SIG-M5 treated with dmso at 0.1 percent for 504 hours (cell line): ENCODE measurements at regions not wholly inside any gene's neighbourhood (a gene's known extent, or its start where the extent isn't known, plus 50 kb on each side); places are given as distances from the start of the nearest gene placed in this dataset.
A peak's percentile ranks its signal among the peaks of the same experiment; 100 is the strongest.

Experiments used
- DNase-seq: peaks from one replicate; lab custom pipeline; 2025; ENCODE audit not compliant: unreplicated experiment; lab: John Stamatoyannopoulos, UW

DNA sequence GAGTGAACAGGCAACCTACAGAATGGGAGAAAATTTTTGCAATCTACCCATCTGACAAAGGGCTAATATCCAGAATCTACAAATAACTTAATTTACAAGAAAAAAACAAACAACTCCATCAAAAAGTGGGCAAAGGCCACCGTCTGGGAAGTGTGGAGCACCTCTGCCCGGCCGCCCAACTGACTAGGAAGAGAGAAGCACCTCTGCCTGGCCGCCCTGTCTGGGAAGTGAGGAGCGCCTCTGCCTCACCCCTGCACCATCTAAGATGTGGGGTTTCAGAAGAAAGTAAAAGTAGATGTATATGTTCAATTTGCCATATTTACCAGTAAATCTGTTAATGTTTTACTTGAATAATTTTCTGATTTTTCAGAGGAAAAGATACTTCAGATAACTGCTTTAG lies 108.1 kb upstream of the TMEM161B start:
- no peak for DNase-seq

DNA sequence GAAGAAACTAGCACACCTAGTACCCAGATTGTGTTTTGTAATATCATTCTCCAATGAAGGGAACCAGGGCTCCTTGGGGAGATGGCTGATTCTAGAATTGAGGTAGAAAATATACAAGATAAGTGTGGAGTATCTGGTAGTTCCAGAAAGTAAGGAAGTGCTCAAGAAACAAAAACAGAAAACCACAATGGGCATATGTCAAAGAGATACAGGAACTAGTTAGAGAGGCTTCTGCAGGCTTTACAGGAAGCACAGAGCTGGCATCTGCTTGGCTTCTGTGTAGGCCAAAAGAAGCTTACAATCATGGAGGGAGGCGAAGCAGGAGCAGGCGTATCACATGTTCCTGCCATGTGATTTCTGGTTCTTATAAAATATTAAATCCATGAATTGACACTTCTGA lies 105.7 kb upstream of the TMEM161B start:
- peak; percentile 14 for DNase-seq

DNA sequence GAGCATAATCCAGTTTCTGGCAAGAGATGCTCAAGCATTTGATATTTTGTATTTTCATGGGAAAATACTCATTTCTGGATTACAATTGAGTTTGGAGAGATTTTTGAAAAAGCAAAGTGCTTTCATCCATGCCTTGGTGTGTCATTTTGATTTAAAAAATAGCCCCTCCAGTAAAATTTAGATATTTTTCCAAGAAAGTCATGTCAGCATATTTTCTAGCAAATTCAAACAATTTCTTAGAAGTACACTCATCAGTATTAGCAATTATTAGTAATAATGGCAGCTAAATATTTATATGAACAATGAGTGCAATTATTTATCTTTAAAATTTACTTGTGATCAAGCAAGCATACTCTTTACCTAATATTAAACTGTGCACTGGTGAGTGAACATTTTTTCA lies 102.2 kb upstream of the TMEM161B start:
- DNase-seq: no peak

DNA sequence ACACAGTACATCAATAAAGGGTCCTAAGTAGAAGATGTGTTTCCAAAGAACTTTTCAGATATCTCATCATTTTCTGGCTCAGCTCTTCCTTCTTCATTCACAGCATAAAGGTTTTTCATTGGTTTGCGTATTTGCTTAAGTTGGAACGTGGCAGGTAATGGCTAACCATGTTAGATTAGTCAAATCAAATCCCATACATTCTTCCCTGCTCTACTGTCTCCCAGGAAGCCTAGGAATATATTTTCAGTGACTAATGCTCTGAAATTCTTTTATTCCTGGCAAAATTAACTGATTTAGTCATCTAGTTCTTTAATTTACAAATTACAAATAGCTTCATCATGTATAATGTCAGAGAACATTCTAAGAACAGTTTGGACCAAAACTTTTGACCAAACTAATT lies 99.6 kb upstream of the TMEM161B start:
- no peak for DNase-seq

DNA sequence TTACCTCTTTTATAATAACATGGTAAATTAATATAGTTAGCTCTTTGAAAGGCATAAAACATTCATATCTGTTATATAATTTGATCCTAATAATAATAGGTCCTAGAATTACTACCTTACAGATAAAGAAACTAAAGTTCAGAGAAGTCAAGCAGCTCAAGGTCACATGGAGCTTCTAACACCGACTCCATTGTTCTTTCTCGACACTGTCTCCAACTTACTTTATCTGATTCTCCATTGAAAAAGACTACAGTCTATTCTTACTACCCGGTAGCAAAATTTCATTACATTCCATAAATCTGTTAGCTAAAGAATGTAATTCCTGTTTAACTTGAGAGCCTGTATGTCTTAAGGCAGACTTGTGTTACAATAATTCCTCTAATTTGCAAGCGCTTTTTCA lies 96.3 kb upstream of the TMEM161B start:
- DNase-seq: no peak

GRCh38 chr5:88355490-88356050 lies 86.9 kb upstream of the TMEM161B start:
- no peak for DNase-seq

- no peak for DNase-seq
Observed at GRCh38 chr5:88325868-88326267, 57.2 kb upstream of the TMEM161B start.

DNA sequence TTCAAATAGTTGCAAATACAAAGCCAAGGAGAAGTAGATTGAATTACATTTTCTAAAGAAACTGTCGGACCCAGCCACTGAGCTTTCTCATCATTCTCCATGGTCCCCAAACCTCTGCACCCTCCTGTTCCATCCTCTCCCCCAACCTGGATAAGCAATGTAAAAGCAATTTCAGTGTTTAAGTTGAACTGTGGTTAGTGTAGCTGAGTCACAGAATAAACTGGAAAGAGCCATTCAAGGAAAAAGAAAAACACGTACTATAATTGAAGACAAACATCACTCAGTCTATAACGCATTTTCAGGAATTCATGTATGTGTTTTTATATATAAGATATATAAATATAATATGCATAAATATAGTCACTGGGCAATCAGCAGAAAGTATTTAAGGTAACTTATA lies 54.1 kb upstream of the TMEM161B start:
- DNase-seq: no peak
